ENCODE measurements at regions not wholly inside any gene's neighbourhood (a gene's known extent, or its start where the extent isn't known, plus 50 kb on each side); places are given as distances from the start of the nearest gene placed in this dataset.

DNA sequence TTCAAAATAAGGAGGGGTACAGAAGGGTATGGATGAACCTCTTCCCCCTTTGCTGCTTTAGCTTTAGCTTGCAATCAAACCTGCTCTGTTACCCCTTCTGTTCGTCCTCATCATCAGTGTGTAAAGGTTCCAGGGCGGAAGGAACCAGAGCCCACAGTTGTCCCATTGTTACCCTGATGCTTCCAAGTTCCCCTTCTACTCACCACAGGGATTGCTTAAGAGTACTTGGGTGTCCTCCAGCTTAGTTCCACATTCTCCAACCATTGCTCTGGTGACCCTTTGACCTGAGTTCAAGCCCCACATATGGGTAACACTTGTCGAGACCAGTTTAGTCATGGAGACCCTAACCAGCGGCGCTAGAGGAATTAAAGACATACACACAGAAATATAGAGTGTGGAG lies 1080.1 kb upstream of the ALCAM start:
- H3K36me3 ChIP-seq, result no peaks in the 10 kb centered on the region
- WGBS, 2 donors, result 91 to 95% methylated on average over 5 of the region's 5 CpGs
- H3K27ac ChIP-seq, result no peak overlapping the region
- peaks cover 0 to 5% (median 3%) of the 10 kb centered on the region in 4 donors for H3K4me1 ChIP-seq
- no peak for DNase-seq
- TF ChIP-seq, protein P1, sequence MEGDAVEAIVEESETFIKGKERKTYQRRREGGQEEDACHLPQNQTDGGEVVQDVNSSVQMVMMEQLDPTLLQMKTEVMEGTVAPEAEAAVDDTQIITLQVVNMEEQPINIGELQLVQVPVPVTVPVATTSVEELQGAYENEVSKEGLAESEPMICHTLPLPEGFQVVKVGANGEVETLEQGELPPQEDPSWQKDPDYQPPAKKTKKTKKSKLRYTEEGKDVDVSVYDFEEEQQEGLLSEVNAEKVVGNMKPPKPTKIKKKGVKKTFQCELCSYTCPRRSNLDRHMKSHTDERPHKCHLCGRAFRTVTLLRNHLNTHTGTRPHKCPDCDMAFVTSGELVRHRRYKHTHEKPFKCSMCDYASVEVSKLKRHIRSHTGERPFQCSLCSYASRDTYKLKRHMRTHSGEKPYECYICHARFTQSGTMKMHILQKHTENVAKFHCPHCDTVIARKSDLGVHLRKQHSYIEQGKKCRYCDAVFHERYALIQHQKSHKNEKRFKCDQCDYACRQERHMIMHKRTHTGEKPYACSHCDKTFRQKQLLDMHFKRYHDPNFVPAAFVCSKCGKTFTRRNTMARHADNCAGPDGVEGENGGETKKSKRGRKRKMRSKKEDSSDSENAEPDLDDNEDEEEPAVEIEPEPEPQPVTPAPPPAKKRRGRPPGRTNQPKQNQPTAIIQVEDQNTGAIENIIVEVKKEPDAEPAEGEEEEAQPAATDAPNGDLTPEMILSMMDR (IDR thresholded peaks at IDR 0.05), result no peak
- TF ChIP-seq EP300 (IDR thresholded peaks at IDR 0.05), result no peak
- TF ChIP-seq POLR2A (IDR thresholded peaks at IDR 0.05), result no peak
- no peak for TF ChIP-seq POLR2AphosphoS5 (IDR thresholded peaks at IDR 0.05)
- H3K4me3 ChIP-seq, result no peak overlapping the region
- H3K27me3 ChIP-seq, result no peaks in the 10 kb centered on the region
- H3K9me3 ChIP-seq, result peaks cover 0 to 5% (median 2%) of the 10 kb centered on the region in 4 donors
- intact Hi-C loops (cut with DNase I), result no loop called here

DNA sequence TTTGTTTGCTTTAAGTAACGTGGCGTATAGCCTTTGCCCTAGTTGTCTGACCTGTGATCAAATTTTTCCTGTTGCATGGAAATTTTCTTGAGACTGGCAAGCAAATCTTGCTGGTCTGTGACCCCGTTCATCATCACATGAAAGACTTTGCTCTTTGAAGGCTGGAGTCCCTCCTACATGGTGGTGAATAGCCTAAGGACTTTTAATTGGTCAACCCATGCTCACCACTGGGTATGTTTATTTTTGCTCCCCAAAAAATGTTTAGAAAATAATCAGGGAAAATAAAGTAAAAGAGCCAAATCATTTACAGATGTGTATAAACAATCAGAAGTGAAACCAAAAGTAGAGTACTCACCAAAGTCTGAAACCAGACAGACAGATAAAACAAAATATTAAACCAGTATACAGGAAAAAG lies 1075.3 kb upstream of the ALCAM start:
- Histone ChIP-seq H3K36me3 (no peaks in the 10 kb centered on the region), H3K4me1 (peaks cover 0 to 13% (median 12%) of the 10 kb centered on the region in 4 donors), H3K9me3 (no peaks in the 10 kb centered on the region), H3K27ac (peak overlapping the region in 1 of 4 donors; percentile 39), H3K27me3 (no peaks in the 10 kb centered on the region), H3K4me3 (peak overlapping the region in 3 of 4 donors; percentile 8 to 27 (median 13))
- no peak for TF ChIP-seq POLR2AphosphoS5 (IDR thresholded peaks at IDR 0.05)
- no peak for TF ChIP-seq POLR2A (IDR thresholded peaks at IDR 0.05)
- TF ChIP-seq EP300 (IDR thresholded peaks at IDR 0.05), result no peak
- TF ChIP-seq, protein P1 (IDR thresholded peaks at IDR 0.05), result no peak
- intact Hi-C loops (cut with DNase I), result no loop called here
- WGBS, 2 donors, result 42 to 62% methylated on average over 3 of the region's 3 CpGs
- no peak for DNase-seq

DNA sequence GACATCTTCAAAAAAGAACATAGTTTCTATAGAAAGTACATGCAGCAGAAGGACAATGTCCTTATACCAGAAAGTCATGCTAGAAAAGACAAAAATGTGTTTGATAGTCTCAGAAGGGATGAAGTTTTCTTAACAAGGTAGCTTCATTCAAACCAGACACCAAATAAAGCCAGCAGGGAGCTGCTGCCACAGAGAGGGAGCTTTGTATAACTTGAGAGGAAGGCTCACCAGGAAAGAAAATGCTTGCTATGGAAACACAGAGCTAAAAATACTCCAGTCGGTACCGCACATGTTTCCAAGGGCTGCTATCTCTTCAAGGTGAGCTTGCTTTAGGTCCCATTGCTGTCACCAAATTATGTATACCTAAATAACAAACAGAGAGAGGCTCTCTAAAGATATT lies 1074.8 kb upstream of the ALCAM start:
- peak overlapping the region in 2 of 4 donors; percentile 8 to 39 for H3K27ac ChIP-seq
- no peak for DNase-seq
- TF ChIP-seq, protein P1 (IDR thresholded peaks at IDR 0.05), result no peak
- TF ChIP-seq POLR2AphosphoS5 (IDR thresholded peaks at IDR 0.05) (no peak), POLR2A (IDR thresholded peaks at IDR 0.05) (no peak), EP300 (IDR thresholded peaks at IDR 0.05) (no peak)
- no peaks in the 10 kb centered on the region for H3K9me3 ChIP-seq
- no peaks in the 10 kb centered on the region for H3K36me3 ChIP-seq
- H3K4me3 ChIP-seq, result peak overlapping the region in 3 of 4 donors; percentile 8 to 27 (median 13)
- H3K27me3 ChIP-seq, result no peaks in the 10 kb centered on the region
- intact Hi-C loops (cut with DNase I), result no loop called here
- WGBS, 2 donors, result 57 to 64% methylated on average over 2 of the region's 2 CpGs
- H3K4me1 ChIP-seq, result peaks cover 0 to 13% (median 12%) of the 10 kb centered on the region in 4 donors

GRCh38 chr3:104297617-104298016 lies 1069.1 kb upstream of the ALCAM start:
- no peaks in the 10 kb centered on the region for H3K36me3 ChIP-seq
- H3K9me3 ChIP-seq, result no peaks in the 10 kb centered on the region
- TF ChIP-seq POLR2AphosphoS5 (IDR thresholded peaks at IDR 0.05) (no peak), POLR2A (IDR thresholded peaks at IDR 0.05) (no peak), EP300 (IDR thresholded peaks at IDR 0.05) (no peak)
- TF ChIP-seq, protein P1 (IDR thresholded peaks at IDR 0.05), result no peak
- H3K4me3 ChIP-seq, result no peak overlapping the region
- no peaks in the 10 kb centered on the region for H3K27me3 ChIP-seq
- WGBS, 2 donors, result 91 to 93% methylated on average over 1 of the region's 1 CpG
- no peak for DNase-seq
- H3K27ac ChIP-seq, result no peak overlapping the region
- intact Hi-C loops (cut with DNase I), result no loop called here
- H3K4me1 ChIP-seq, result no peaks in the 10 kb centered on the region

DNA sequence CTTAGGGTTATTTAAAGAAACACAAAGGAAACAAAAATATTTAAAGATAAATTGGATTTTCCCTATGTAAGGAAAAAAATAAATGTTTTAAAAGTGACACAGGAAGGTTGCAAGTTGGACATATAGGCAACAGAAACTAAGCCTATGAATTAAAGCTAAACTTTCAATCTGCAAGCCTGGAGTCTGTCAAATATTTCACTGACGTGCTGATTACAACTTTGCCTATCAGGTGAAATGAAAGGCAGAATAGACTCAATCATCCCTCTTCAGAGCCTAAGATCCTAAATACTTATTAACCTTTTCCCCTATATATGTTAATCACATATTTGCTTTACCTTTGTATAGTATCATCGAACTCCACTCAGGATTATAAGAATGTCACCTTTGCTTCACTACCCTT lies 1068.0 kb upstream of the ALCAM start:
- intact Hi-C loops (cut with DNase I), result no loop called here
- no peaks in the 10 kb centered on the region for H3K9me3 ChIP-seq
- no peak overlapping the region for H3K4me3 ChIP-seq
- DNase-seq, result no peak
- H3K27ac ChIP-seq, result no peak overlapping the region
- 31 to 38% methylated on average over 2 of the region's 2 CpGs for WGBS, 2 donors
- no peaks in the 10 kb centered on the region for H3K36me3 ChIP-seq
- H3K27me3 ChIP-seq, result no peaks in the 10 kb centered on the region
- H3K4me1 ChIP-seq, result no peaks in the 10 kb centered on the region
- TF ChIP-seq POLR2A (IDR thresholded peaks at IDR 0.05), result no peak
- no peak for TF ChIP-seq EP300 (IDR thresholded peaks at IDR 0.05)
- no peak for TF ChIP-seq POLR2AphosphoS5 (IDR thresholded peaks at IDR 0.05)
- TF ChIP-seq, protein P1 (IDR thresholded peaks at IDR 0.05), result no peak

Measured in sigmoid colon (tissue), 6 donors.